Ascending aorta (tissue), 2 donors: ENCODE measurements at regions not wholly inside any gene's neighbourhood (a gene's known extent, or its start where the extent isn't known, plus 50 kb on each side); places are given as distances from the start of the nearest gene placed in this dataset.
A peak's percentile ranks its signal among the peaks of the same experiment; 100 is the strongest.

Experiments used
- DNase-seq, 2 donors: peaks; one replicate each; pipeline ENCODE4 v3.0.0-alpha.2; 2019; ENCODE audit warnings: low spot score in 2 of 2
- H3K27ac ChIP-seq, 2 donors: fragments of 200-600 bp; sonication (generic); one replicate each; pipeline ENCODE4 v1.5.1; 2016 to 2017; ENCODE audit warnings: mild to moderate bottlenecking in 1 of 2
- H3K27me3 ChIP-seq: fragments of 200-600 bp; sonication (generic); one replicate; pipeline ENCODE4 v1.5.1; 2017
- H3K36me3 ChIP-seq, 2 donors: fragments of 200-600 bp; sonication (generic); one replicate each; pipeline ENCODE4 v1.5.1; 2016
- H3K4me1 ChIP-seq, 2 donors: fragments of 200-600 bp; sonication (generic); one replicate each; pipeline ENCODE4 v1.5.1; 2016 to 2017; ENCODE audit warnings: mild to moderate bottlenecking in 1 of 2
- H3K4me3 ChIP-seq, 2 donors: fragments of 200-600 bp; sonication (generic); one replicate each; pipeline ENCODE4 v1.5.1; 2016 to 2017; ENCODE audit warnings: mild to moderate bottlenecking in 1 of 2
- H3K9me3 ChIP-seq, 2 donors: fragments of 200-600 bp; sonication (generic); one replicate each; pipeline ENCODE4 v1.5.1; 2016
- intact Hi-C: fragments of 100-400 bp; cut with DNase I; formaldehyde crosslinking; loops from one replicate; pipeline ENCODE4 v1.15.1; 2023
- TF ChIP-seq, protein P1 (sequence below), 3 experiments: fragments of 200-600 bp in 2 of 3; fragments of 450-650 bp in 1 of 3; sonication (generic) in 2 of 3; IDR thresholded peaks; one replicate each; pipeline ENCODE4 v1.5.1; 2016 to 2019; ENCODE audit warnings: antibody characterized with exemption in 3 of 3, mild to moderate bottlenecking in 1 of 3, moderate library complexity in 1 of 3

- Histone ChIP-seq H3K4me1 (no peaks in the 10 kb centered on the region), H3K9me3 (no peaks in the 10 kb centered on the region), H3K36me3 (no peaks in the 10 kb centered on the region), H3K4me3 (no peak overlapping the region), H3K27me3 (no peaks in the 10 kb centered on the region), H3K27ac (no peak overlapping the region)
- intact Hi-C loops, result no loop called here
- TF ChIP-seq, protein P1, sequence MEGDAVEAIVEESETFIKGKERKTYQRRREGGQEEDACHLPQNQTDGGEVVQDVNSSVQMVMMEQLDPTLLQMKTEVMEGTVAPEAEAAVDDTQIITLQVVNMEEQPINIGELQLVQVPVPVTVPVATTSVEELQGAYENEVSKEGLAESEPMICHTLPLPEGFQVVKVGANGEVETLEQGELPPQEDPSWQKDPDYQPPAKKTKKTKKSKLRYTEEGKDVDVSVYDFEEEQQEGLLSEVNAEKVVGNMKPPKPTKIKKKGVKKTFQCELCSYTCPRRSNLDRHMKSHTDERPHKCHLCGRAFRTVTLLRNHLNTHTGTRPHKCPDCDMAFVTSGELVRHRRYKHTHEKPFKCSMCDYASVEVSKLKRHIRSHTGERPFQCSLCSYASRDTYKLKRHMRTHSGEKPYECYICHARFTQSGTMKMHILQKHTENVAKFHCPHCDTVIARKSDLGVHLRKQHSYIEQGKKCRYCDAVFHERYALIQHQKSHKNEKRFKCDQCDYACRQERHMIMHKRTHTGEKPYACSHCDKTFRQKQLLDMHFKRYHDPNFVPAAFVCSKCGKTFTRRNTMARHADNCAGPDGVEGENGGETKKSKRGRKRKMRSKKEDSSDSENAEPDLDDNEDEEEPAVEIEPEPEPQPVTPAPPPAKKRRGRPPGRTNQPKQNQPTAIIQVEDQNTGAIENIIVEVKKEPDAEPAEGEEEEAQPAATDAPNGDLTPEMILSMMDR (IDR thresholded peaks at IDR 0.05), result peak in 2 of 3 experiments; percentile 7 to 47
- no peak for DNase-seq
These were observed 412.3 kb downstream of the RPS29 start for GRCh38 chr14:49173765-49174373.

DNA sequence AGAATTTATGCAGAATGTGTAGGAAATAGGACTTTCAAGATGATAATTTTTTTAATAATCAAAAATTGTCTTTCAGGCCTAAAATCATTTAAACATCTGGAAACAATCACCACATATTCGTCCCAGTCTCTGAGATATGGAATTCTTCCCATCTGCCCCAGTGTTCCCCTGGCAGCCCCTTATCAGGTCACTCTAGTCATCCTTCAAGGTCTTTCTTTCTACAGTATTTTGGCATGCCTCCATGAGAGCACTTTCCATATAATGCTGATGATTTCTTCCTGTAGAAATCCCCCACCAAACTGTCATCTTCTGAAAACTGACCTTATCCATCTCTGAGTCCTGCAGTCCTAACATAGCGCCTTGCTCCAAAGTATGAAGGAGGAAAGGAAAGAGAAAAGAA, 422.1 kb downstream of the RPS29 start:
- H3K36me3 ChIP-seq, result no peaks in the 10 kb centered on the region
- TF ChIP-seq, protein P1 (IDR thresholded peaks at IDR 0.05), result no peak
- no peaks in the 10 kb centered on the region for H3K27me3 ChIP-seq
- DNase-seq, result no peak
- no peak overlapping the region for H3K4me3 ChIP-seq
- intact Hi-C loops, result no loop called here
- H3K27ac ChIP-seq, result no peak overlapping the region
- no peaks in the 10 kb centered on the region for H3K4me1 ChIP-seq
- no peaks in the 10 kb centered on the region for H3K9me3 ChIP-seq

GRCh38 chr14:49160983-49161382, 425.2 kb downstream of the RPS29 start:
- no peak for DNase-seq
- no peak overlapping the region for H3K4me3 ChIP-seq
- no peaks in the 10 kb centered on the region for H3K36me3 ChIP-seq
- no peaks in the 10 kb centered on the region for H3K27me3 ChIP-seq
- TF ChIP-seq, protein P1 (IDR thresholded peaks at IDR 0.05), result no peak
- H3K27ac ChIP-seq, result no peak overlapping the region
- intact Hi-C loops, result no loop called here
- H3K4me1 ChIP-seq, result no peaks in the 10 kb centered on the region
- H3K9me3 ChIP-seq, result no peaks in the 10 kb centered on the region

DNA sequence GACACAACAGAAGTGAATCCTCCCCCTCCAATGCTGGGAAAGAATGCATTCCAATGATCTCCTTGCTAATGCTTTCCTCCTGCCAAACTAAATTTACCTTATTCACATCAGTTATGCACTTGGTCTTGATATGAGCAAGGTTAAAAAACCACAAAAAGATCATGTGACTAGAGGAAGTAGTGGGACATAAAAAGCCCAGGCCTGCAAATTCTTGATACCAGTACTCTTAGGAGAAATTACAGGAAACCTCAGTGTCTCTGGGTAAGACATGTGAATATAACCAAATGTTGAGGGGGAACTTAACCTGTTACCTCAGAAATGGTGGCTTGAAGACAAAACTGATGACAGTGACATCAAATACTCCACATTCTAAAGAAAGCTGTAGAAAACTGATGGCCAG, 427.1 kb downstream of the RPS29 start:
- Histone ChIP-seq H3K27me3 (no peaks in the 10 kb centered on the region), H3K4me3 (no peak overlapping the region), H3K9me3 (no peaks in the 10 kb centered on the region), H3K4me1 (no peaks in the 10 kb centered on the region), H3K27ac (no peak overlapping the region), H3K36me3 (no peaks in the 10 kb centered on the region)
- intact Hi-C loops, result no loop called here
- no peak for DNase-seq
- TF ChIP-seq, protein P1 (IDR thresholded peaks at IDR 0.05), result no peak

- Histone ChIP-seq H3K4me3 (no peak overlapping the region), H3K36me3 (no peaks in the 10 kb centered on the region), H3K27me3 (no peaks in the 10 kb centered on the region), H3K4me1 (no peaks in the 10 kb centered on the region), H3K9me3 (no peaks in the 10 kb centered on the region), H3K27ac (no peak overlapping the region)
- intact Hi-C loops, result no loop called here
- TF ChIP-seq, protein P1 (IDR thresholded peaks at IDR 0.05), result no peak
- no peak for DNase-seq
These were observed 446.6 kb downstream of the RPS29 start for GRCh38 chr14:49139593-49139992.

GRCh38 chr14:49134940-49135339, 451.2 kb downstream of the RPS29 start:
- intact Hi-C loops, result no loop called here
- Histone ChIP-seq H3K27ac (no peak overlapping the region), H3K4me3 (no peak overlapping the region), H3K4me1 (no peaks in the 10 kb centered on the region), H3K9me3 (no peaks in the 10 kb centered on the region), H3K27me3 (no peaks in the 10 kb centered on the region), H3K36me3 (no peaks in the 10 kb centered on the region)
- TF ChIP-seq, protein P1 (IDR thresholded peaks at IDR 0.05), result peak in 1 of 3 experiments; percentile 17
- DNase-seq, result no peak
